Adrenal gland (tissue), 5 donors: ENCODE measurements at regions not wholly inside any gene's neighbourhood (a gene's known extent, or its start where the extent isn't known, plus 50 kb on each side); places are given as distances from the start of the nearest gene placed in this dataset.

ENCODE experiments used
- POLR2A ChIP-seq, 2 donors: fragments of 450-650 bp; IDR thresholded peaks; one replicate each; pipeline ENCODE4 v1.6.1; 2017; ENCODE audit warnings: antibody characterized with exemption in 2 of 2, mild to moderate bottlenecking in 2 of 2, moderate library complexity in 1 of 2
- TF ChIP-seq, protein P1 (sequence below), 6 experiments: fragments of 450-650 bp in 4 of 6; fragments of 200-600 bp in 2 of 6; sonication (generic) in 1 of 6; IDR thresholded peaks; 1 replicate in 5 of 6; 2 replicates in 1 of 6; pipeline versions ENCODE4 v1.5.1 to v1.8.0; 2016 to 2021; ENCODE audit warnings: antibody characterized with exemption in 6 of 6, mild to moderate bottlenecking in 2 of 6, moderate library complexity in 1 of 6
- donor health status: DM: no; HTN: no; CAD: no.

DNA sequence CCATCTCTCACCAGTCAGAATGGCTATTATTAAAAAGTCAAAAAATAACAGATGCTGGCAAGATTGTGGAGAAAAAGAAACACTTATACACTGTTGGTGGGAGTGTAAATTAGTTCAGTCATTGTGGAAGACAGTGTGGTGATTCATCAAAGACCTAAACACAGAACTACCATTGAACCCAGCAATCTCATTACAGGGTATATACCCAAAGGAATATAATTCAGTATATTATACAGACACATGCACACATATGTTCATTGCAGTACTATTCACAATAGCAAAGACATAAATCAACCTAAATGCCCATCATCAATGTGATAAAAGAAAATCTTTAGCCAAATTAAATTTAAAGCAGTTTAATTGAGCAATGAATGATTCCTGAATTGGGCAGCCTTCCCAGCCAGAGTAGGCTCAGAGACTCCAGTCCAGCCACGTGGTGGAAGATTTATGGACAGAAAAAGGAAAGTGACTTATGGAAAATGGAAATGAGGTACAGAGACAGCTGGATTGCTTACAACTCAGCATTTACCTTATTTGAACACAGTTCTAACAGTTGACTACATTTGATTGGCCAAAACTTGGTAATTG is 377.1 kb upstream of the SLC39A10 start:
- no peak for TF ChIP-seq POLR2A (IDR thresholded peaks at IDR 0.05)
- TF ChIP-seq, protein P1, sequence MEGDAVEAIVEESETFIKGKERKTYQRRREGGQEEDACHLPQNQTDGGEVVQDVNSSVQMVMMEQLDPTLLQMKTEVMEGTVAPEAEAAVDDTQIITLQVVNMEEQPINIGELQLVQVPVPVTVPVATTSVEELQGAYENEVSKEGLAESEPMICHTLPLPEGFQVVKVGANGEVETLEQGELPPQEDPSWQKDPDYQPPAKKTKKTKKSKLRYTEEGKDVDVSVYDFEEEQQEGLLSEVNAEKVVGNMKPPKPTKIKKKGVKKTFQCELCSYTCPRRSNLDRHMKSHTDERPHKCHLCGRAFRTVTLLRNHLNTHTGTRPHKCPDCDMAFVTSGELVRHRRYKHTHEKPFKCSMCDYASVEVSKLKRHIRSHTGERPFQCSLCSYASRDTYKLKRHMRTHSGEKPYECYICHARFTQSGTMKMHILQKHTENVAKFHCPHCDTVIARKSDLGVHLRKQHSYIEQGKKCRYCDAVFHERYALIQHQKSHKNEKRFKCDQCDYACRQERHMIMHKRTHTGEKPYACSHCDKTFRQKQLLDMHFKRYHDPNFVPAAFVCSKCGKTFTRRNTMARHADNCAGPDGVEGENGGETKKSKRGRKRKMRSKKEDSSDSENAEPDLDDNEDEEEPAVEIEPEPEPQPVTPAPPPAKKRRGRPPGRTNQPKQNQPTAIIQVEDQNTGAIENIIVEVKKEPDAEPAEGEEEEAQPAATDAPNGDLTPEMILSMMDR (IDR thresholded peaks at IDR 0.05), result no peak
